Panc1 (cell line): ENCODE measurements at regions not wholly inside any gene's neighbourhood (a gene's known extent, or its start where the extent isn't known, plus 50 kb on each side); places are given as distances from the start of the nearest gene placed in this dataset.

Source experiments
- ATAC-seq: fragments of 200-7000 bp; cut with Tn5 transposase; 2 replicates; pipeline ENCODE4 v1.9.1; 2020; ENCODE audit warnings: mild to moderate bottlenecking, moderate library complexity
- BruUV-seq: library from RNA; stranded (reverse); fragments of 400-500 nt; replicated peaks from 2 replicates; lab custom pipeline; 2021; lab: Mats Ljungman, UMichigan
- CTCF ChIA-PET: fragments of 300-600 bp; sonication (Branson Sonifier 250); formaldehyde crosslinking; loops from one replicate; lab custom pipeline; 2022; ENCODE audit warnings: antibody characterized with exemption; lab: Charles Lee
- POLR2A ChIA-PET: fragments of 300-600 bp; sonication (Branson Sonifier 250); formaldehyde crosslinking; loops from one replicate; lab custom pipeline; 2022; ENCODE audit warnings: antibody characterized with exemption; lab: Charles Lee
- DNase-seq: peaks from one replicate; pipeline ENCODE4 v3.0.0-alpha.2; 2010; ENCODE audit warnings: low read depth, low spot score
- H3K27ac ChIP-seq: 2 replicates; pipeline ENCODE4 v1.5.1; 2011; ENCODE audit warnings: mild to moderate bottlenecking, low read length, inconsistent platforms
- H3K27me3 ChIP-seq: fragments of 200-500 bp; sonication (Bioruptor generic); 2 replicates; pipeline ENCODE4 v1.6.0; 2014; ENCODE audit warnings: low read length, inconsistent platforms; ENCODE audit not compliant: control insufficient read depth, insufficient read depth
- H3K36me3 ChIP-seq: fragments of 200-500 bp; sonication (Bioruptor generic); 2 replicates; pipeline ENCODE4 v1.5.1; 2014; ENCODE audit warnings: inconsistent platforms, mild to moderate bottlenecking, low read length, moderate library complexity; ENCODE audit not compliant: control insufficient read depth, insufficient read depth
- H3K4me1 ChIP-seq: 2 replicates; pipeline ENCODE4 v1.5.1; 2011; ENCODE audit warnings: inconsistent platforms, mild to moderate bottlenecking, low read length, moderate library complexity; ENCODE audit not compliant: control insufficient read depth, insufficient read depth
- H3K4me3 ChIP-seq, 2 experiments: 2 replicates each; pipeline ENCODE4 v1.5.1; 2011 to 2012; ENCODE audit warnings: low read depth in 2 of 2, low read length in 2 of 2, mild to moderate bottlenecking in 2 of 2, inconsistent platforms in 1 of 2, moderate library complexity in 1 of 2
- H3K9me3 ChIP-seq: fragments of 200-500 bp; sonication (Bioruptor generic); 2 replicates; pipeline ENCODE4 v1.5.1; 2014; ENCODE audit warnings: low read depth, mild to moderate bottlenecking, inconsistent platforms, low read length, moderate library complexity; ENCODE audit not compliant: control insufficient read depth, insufficient read depth
- CTCF ChIP-seq: fragments of 450-650 bp; IDR thresholded peaks from 2 replicates; pipeline ENCODE4 v1.5.1; 2017; ENCODE audit warnings: mild to moderate bottlenecking
- POLR2AphosphoS5 ChIP-seq: IDR thresholded peaks from 2 replicates; pipeline ENCODE4 v1.6.1; 2012; ENCODE audit warnings: mild to moderate bottlenecking, low read depth, low read length, moderate library complexity
- REST ChIP-seq, 2 experiments: IDR thresholded peaks; 2 replicates each; pipeline ENCODE4 v1.6.1; 2011 to 2012; ENCODE audit warnings: low read depth in 2 of 2, control low read depth in 1 of 2, low read length in 1 of 2, mild to moderate bottlenecking in 1 of 2, moderate library complexity in 1 of 2; ENCODE audit not compliant: insufficient read depth in 1 of 2
- SIN3A ChIP-seq: IDR thresholded peaks from 2 replicates; pipeline ENCODE4 v1.6.1; 2012; ENCODE audit warnings: low read depth, mild to moderate bottlenecking, low read length, moderate library complexity, borderline replicate concordance; ENCODE audit not compliant: insufficient read depth
- TCF7L2 ChIP-seq: IDR thresholded peaks from 2 replicates; pipeline ENCODE4 v1.6.1; 2011; ENCODE audit warnings: mild to moderate bottlenecking, low read depth, low read length, inconsistent platforms
- in situ Hi-C: cut with HindIII; loops from 2 replicates; pipeline ENCODE4 v1.10.0; 2016; ENCODE audit warnings: low sequenced_read_pairs, low pct_unique_long_range_greater_than_20kb
- intact Hi-C: fragments of 100-400 bp; cut with micrococcal nuclease; formaldehyde crosslinking; loops from one replicate; pipeline ENCODE4 v1.10.0; 2022; ENCODE audit not compliant: unreplicated experiment

GRCh38 chr4:10346023-10346422 lies 111.2 kb downstream of the ZNF518B start:
- Histone ChIP-seq H3K27me3 (no peaks in the 10 kb centered on the region; the same call in 1 of the 2 replicates), H3K9me3 (no peaks in the 10 kb centered on the region), H3K36me3 (no peaks in the 10 kb centered on the region), H3K4me1 (no peaks in the 10 kb centered on the region), H3K27ac (no peak overlapping the region), H3K4me3 (no peak overlapping the region)
- TF ChIP-seq CTCF (no peak), REST (IDR thresholded peaks at IDR 0.05; ENCODE audit: insufficient read depth in 1 of 2, low read depth in 2 of 2, low read length in 1 of 2) (no peak), TCF7L2 (no peak), POLR2AphosphoS5 (no peak), SIN3A (no peak)
- DNase-seq (no peak), ATAC-seq (no peak)
- BruUV-seq = no TSS peak
- intact Hi-C loops = no loop called here
- in situ Hi-C loops = no loop called here
- CTCF ChIA-PET = no interaction called here
- POLR2A ChIA-PET = no interaction called here

GRCh38 chr4:10345381-10345784 lies 111.8 kb downstream of the ZNF518B start:
- Histone ChIP-seq H3K27me3 (no peaks in the 10 kb centered on the region; the same call in 1 of the 2 replicates), H3K36me3 (no peaks in the 10 kb centered on the region), H3K4me1 (no peaks in the 10 kb centered on the region), H3K27ac (no peak overlapping the region), H3K4me3 (no peak overlapping the region), H3K9me3 (no peaks in the 10 kb centered on the region)
- CTCF ChIA-PET = no interaction called here
- no peak for ATAC-seq
- no TSS peak for BruUV-seq
- no peak for TF ChIP-seq CTCF
- no peak for TF ChIP-seq REST (IDR thresholded peaks at IDR 0.05; ENCODE audit: insufficient read depth in 1 of 2, low read depth in 2 of 2, low read length in 1 of 2)
- TF ChIP-seq TCF7L2 = no peak
- TF ChIP-seq SIN3A = no peak
- TF ChIP-seq POLR2AphosphoS5 = no peak
- no peak for DNase-seq
- intact Hi-C loops (no loop called here), in situ Hi-C loops (no loop called here)
- POLR2A ChIA-PET = no interaction called here
